ENCODE measurements at regions not wholly inside any gene's neighbourhood (a gene's known extent, or its start where the extent isn't known, plus 50 kb on each side); places are given as distances from the start of the nearest gene placed in this dataset.

GRCh38 chr1:198449261-198449660 lies 91.2 kb downstream of the ATP6V1G3 start:
- Histone ChIP-seq H3K4me3 (no peak overlapping the region), H3K27me3 (no peaks in the 10 kb centered on the region), H4K20me1 (no peaks in the 10 kb centered on the region), H3K9ac (no peak overlapping the region), H3K27ac (no peak overlapping the region), H3K36me3 (no peaks in the 10 kb centered on the region), H3K4me1 (no peaks in the 10 kb centered on the region), H3K9me3 (replicated peaks in 1 of 11) (no peaks in the 10 kb centered on the region), H3K4me2 (no peak overlapping the region)
- TF ChIP-seq Cebpa-rat (IDR thresholded peaks at IDR 0.05) = no peak

- no peak overlapping the region for H3K4me2 ChIP-seq
- H3K36me3 ChIP-seq = no peaks in the 10 kb centered on the region
- no peaks in the 10 kb centered on the region for H3K27me3 ChIP-seq
- H3K4me3 ChIP-seq = no peak overlapping the region
- H4K20me1 ChIP-seq = no peaks in the 10 kb centered on the region
- TF ChIP-seq Cebpa-rat (IDR thresholded peaks at IDR 0.05) = no peak
- H3K27ac ChIP-seq = no peak overlapping the region
- H3K9me3 ChIP-seq (replicated peaks in 1 of 11) = no peaks in the 10 kb centered on the region
- H3K9ac ChIP-seq = no peak overlapping the region
- H3K4me1 ChIP-seq = no peaks in the 10 kb centered on the region
Measured at GRCh38 chr1:198447468-198447867, 93.0 kb downstream of the ATP6V1G3 start.

- H3K4me3 ChIP-seq = no peak overlapping the region
- no peak overlapping the region for H3K9ac ChIP-seq
- no peak for TF ChIP-seq Cebpa-rat (IDR thresholded peaks at IDR 0.05)
- no peaks in the 10 kb centered on the region for H3K4me1 ChIP-seq
- H3K4me2 ChIP-seq = no peak overlapping the region
- H3K27me3 ChIP-seq = no peaks in the 10 kb centered on the region
- H3K9me3 ChIP-seq (replicated peaks in 1 of 11) = no peaks in the 10 kb centered on the region
- H3K27ac ChIP-seq = no peak overlapping the region
- H4K20me1 ChIP-seq = no peaks in the 10 kb centered on the region
- no peaks in the 10 kb centered on the region for H3K36me3 ChIP-seq
Measured at GRCh38 chr1:198445872-198446271, 94.6 kb downstream of the ATP6V1G3 start.

- Histone ChIP-seq H4K20me1 (no peaks in the 10 kb centered on the region), H3K4me1 (no peaks in the 10 kb centered on the region), H3K36me3 (no peaks in the 10 kb centered on the region), H3K4me2 (no peak overlapping the region), H3K9me3 (replicated peaks in 1 of 11) (no peaks in the 10 kb centered on the region), H3K4me3 (no peak overlapping the region), H3K27me3 (no peaks in the 10 kb centered on the region), H3K9ac (no peak overlapping the region), H3K27ac (no peak overlapping the region)
- TF ChIP-seq Cebpa-rat (IDR thresholded peaks at IDR 0.05) = no peak
Measured at GRCh38 chr1:198444792-198445191, 95.7 kb downstream of the ATP6V1G3 start.

- TF ChIP-seq Cebpa-rat (IDR thresholded peaks at IDR 0.05) = no peak
- 0 out of 20 replicates have a peak, but pooled peaks cover 0 to 4% (median 0%) of the 10 kb centered on the region in 10 experiments for H3K4me1 ChIP-seq
- no peaks in the 10 kb centered on the region for H3K36me3 ChIP-seq
- no peak overlapping the region for H3K9ac ChIP-seq
- no peaks in the 10 kb centered on the region for H3K27me3 ChIP-seq
- H3K27ac ChIP-seq = no peak overlapping the region
- H3K4me2 ChIP-seq = no peak overlapping the region
- H3K9me3 ChIP-seq (replicated peaks in 1 of 11) = no peaks in the 10 kb centered on the region
- no peak overlapping the region for H3K4me3 ChIP-seq
- H4K20me1 ChIP-seq = no peaks in the 10 kb centered on the region
Measured at GRCh38 chr1:198443365-198444233, 96.9 kb downstream of the ATP6V1G3 start.

GRCh38 chr1:198440842-198441241 lies 99.6 kb downstream of the ATP6V1G3 start:
- no peak for TF ChIP-seq Cebpa-rat (IDR thresholded peaks at IDR 0.05)
- H3K4me3 ChIP-seq = no peak overlapping the region

GRCh38 chr1:198437332-198437731 lies 103.1 kb downstream of the ATP6V1G3 start:
- no peak for TF ChIP-seq Cebpa-rat (IDR thresholded peaks at IDR 0.05)
- Histone ChIP-seq H3K4me2 (no peak overlapping the region), H3K9ac (no peak overlapping the region), H4K20me1 (no peaks in the 10 kb centered on the region), H3K9me3 (replicated peaks in 1 of 11) (no peaks in the 10 kb centered on the region; a peak in 1 of 22 replicates), H3K27ac (no peak overlapping the region), H3K4me3 (no peak overlapping the region), H3K4me1 (0 out of 20 replicates have a peak, but pooled peaks cover 0 to 4% (median 0%) of the 10 kb centered on the region in 10 experiments), H3K36me3 (no peaks in the 10 kb centered on the region), H3K27me3 (no peaks in the 10 kb centered on the region)

More at GRCh38 chr1:198440842-198441241, 99.6 kb downstream of the ATP6V1G3 start:
- 0 out of 20 replicates have a peak, but pooled peaks cover 0 to 4% (median 0%) of the 10 kb centered on the region in 10 experiments for H3K4me1 ChIP-seq
- H3K27me3 ChIP-seq = no peaks in the 10 kb centered on the region
- H3K27ac ChIP-seq = no peak overlapping the region
- no peak overlapping the region for H3K4me2 ChIP-seq
- H3K36me3 ChIP-seq = no peaks in the 10 kb centered on the region
- no peaks in the 10 kb centered on the region for H4K20me1 ChIP-seq
- no peaks in the 10 kb centered on the region for H3K9me3 ChIP-seq (replicated peaks in 1 of 11)
- H3K9ac ChIP-seq = no peak overlapping the region

GRCh38 chr1:198436276-198436675 lies 104.2 kb downstream of the ATP6V1G3 start:
- Histone ChIP-seq H3K9ac (no peak overlapping the region), H3K36me3 (no peaks in the 10 kb centered on the region), H3K4me2 (no peak overlapping the region), H3K4me3 (no peak overlapping the region), H4K20me1 (no peaks in the 10 kb centered on the region), H3K4me1 (0 out of 20 replicates have a peak, but pooled peaks cover 0 to 4% (median 0%) of the 10 kb centered on the region in 10 experiments), H3K27ac (no peak overlapping the region), H3K27me3 (no peaks in the 10 kb centered on the region), H3K9me3 (replicated peaks in 1 of 11) (peaks cover 0 to 10% (median 5%) of the 10 kb centered on the region in 11 experiments; a peak in 13 of 22 replicates)
- TF ChIP-seq Cebpa-rat (IDR thresholded peaks at IDR 0.05) = no peak

- H4K20me1 ChIP-seq = no peaks in the 10 kb centered on the region
- H3K9me3 ChIP-seq (replicated peaks in 1 of 11) = peaks cover 0 to 10% (median 5%) of the 10 kb centered on the region in 11 experiments; a peak in 13 of 22 replicates
- H3K4me3 ChIP-seq = no peak overlapping the region
- TF ChIP-seq Cebpa-rat (IDR thresholded peaks at IDR 0.05) = no peak
- no peak overlapping the region for H3K27ac ChIP-seq
- no peaks in the 10 kb centered on the region for H3K27me3 ChIP-seq
- no peak overlapping the region for H3K9ac ChIP-seq
- no peaks in the 10 kb centered on the region for H3K36me3 ChIP-seq
- H3K4me1 ChIP-seq = 0 out of 20 replicates have a peak, but pooled peaks cover 0 to 4% (median 0%) of the 10 kb centered on the region in 10 experiments
- H3K4me2 ChIP-seq = no peak overlapping the region
Measured at GRCh38 chr1:198435056-198435455, 105.4 kb downstream of the ATP6V1G3 start.

GRCh38 chr1:198424441-198424840 lies 116.0 kb downstream of the ATP6V1G3 start:
- H3K9ac ChIP-seq = no peak overlapping the region
- H3K36me3 ChIP-seq = no peaks in the 10 kb centered on the region
- H3K27ac ChIP-seq = no peak overlapping the region
- H3K9me3 ChIP-seq (replicated peaks in 1 of 11) = no peaks in the 10 kb centered on the region
- TF ChIP-seq Cebpa-rat (IDR thresholded peaks at IDR 0.05) = no peak
- H3K4me1 ChIP-seq = no peaks in the 10 kb centered on the region
- no peaks in the 10 kb centered on the region for H4K20me1 ChIP-seq
- H3K4me3 ChIP-seq = no peak overlapping the region
- H3K27me3 ChIP-seq = no peaks in the 10 kb centered on the region
- H3K4me2 ChIP-seq = no peak overlapping the region
